Bronchial epithelial cell (primary cell): ENCODE measurements at regions not wholly inside any gene's neighbourhood (a gene's known extent, or its start where the extent isn't known, plus 50 kb on each side); places are given as distances from the start of the nearest gene placed in this dataset.
A peak's percentile ranks its signal among the peaks of the same experiment; 100 is the strongest.
"Not testable (repeated sequence)": the region's sequence is repeated elsewhere in the genome, so short reads cannot be mapped to it uniquely, and the experiment has no call there.

Experiments
- DNase-seq: peaks from one replicate; pipeline ENCODE4 v3.0.0-alpha.2; 2010; ENCODE audit warnings: low read depth
- FAIRE-seq: peaks from 2 replicates; lab custom pipeline; 2011; peaks lifted over from hg19 to GRCh38; lab: Jason Lieb, UNC
- H3K27me3 ChIP-seq: 2 replicates; pipeline ENCODE4 v1.5.1; 2011; ENCODE audit warnings: low read length; ENCODE audit not compliant: control insufficient read depth, insufficient read depth
- H3K36me3 ChIP-seq: 2 replicates; pipeline ENCODE4 v1.5.1; 2011; ENCODE audit warnings: low read length; ENCODE audit not compliant: control insufficient read depth, insufficient read depth
- H3K4me3 ChIP-seq: 2 replicates; pipeline ENCODE4 v1.5.1; 2011; ENCODE audit warnings: mild to moderate bottlenecking, low read depth, low read length, control low read depth

DNA sequence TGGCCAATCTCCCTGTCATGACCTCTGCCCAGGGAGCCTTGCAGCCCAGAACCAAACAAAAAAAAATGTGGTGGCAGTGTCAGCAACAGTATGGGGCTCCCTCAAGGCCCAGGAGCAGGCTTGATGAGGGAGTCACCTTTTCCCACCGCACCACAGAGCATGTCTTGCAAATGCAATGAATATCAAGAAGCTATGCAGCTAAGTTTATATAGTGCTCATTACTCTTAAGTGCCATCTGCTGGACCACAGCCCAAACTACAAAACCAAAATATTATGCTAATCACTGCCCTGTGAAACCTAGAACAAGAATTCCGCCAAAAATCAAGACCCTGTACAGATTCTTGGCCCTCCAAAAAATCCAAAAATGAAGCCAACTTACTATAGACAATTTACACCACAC is 65.9 kb downstream of the PABPC5 start:
- DNase-seq, H3K36me3 ChIP-seq, FAIRE-seq: not testable (repeated sequence)

DNA sequence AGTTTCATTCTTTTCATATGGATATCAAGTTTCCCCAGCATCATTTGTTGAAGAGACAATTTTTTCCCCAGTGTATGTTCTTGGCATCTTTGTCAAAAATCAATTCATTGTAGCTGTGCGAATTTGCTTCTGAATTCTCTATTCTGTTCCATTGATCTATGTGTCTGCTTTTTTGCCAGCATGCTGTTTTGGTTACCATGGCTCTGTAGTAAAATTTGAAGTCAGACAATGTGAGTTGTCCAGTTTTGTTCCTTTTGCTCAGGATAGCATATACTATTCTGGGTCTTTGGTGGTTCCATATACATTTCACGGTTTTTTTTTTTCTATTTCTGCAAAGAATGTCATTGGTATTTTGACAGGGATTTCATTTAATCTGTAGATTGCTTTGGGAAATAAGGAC is 95.6 kb downstream of the PABPC5 start:
- peak; percentile 96 for FAIRE-seq
- not testable (repeated sequence) for H3K36me3 ChIP-seq, H3K27me3 ChIP-seq, DNase-seq, H3K4me3 ChIP-seq

More for the DNA sequence above, 65.9 kb downstream of the PABPC5 start:
- not testable (repeated sequence) for H3K4me3 ChIP-seq, H3K27me3 ChIP-seq

DNA sequence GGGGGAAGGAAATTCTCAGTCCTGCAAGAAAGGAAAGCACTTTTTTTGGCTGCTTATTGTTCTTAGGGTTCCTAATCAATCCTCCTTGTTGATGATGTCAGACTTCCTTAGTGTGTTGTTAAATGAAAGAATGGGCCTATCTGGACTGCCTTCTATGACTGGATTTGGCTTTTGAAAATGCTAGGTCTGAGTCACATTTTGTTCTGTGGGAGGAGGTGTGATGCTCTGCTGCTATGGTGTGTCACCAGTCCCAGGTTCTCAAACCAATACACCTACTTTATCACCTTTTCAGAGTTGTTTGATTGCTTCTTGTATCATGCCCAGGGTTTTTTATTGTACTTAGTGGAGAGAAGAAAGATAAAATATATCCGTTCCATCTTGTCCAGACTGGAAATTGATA is 128.5 kb downstream of the PABPC5 start:
- H3K36me3 ChIP-seq, H3K27me3 ChIP-seq, H3K4me3 ChIP-seq, DNase-seq: not testable (repeated sequence)
- peak; percentile 28 for FAIRE-seq
